GM12873 (cell line): ENCODE measurements at regions not wholly inside any gene's neighbourhood (a gene's known extent, or its start where the extent isn't known, plus 50 kb on each side); places are given as distances from the start of the nearest gene placed in this dataset.

Source experiments
- CTCF ChIP-seq: IDR thresholded peaks from 2 replicates; pipeline ENCODE4 v1.5.1; 2012; ENCODE audit warnings: low read depth, mild to moderate bottlenecking, moderate library complexity, low read length, control low read depth; ENCODE audit not compliant: insufficient read depth; ENCODE audit errors: missing control alignments

- TF ChIP-seq CTCF = no peak
Observed at GRCh38 chr4:82231806-82232205, 142.0 kb downstream of the HNRNPD start.

GRCh38 chr4:82230306-82230705 is 143.5 kb downstream of the HNRNPD start:
- TF ChIP-seq CTCF = no peak

DNA sequence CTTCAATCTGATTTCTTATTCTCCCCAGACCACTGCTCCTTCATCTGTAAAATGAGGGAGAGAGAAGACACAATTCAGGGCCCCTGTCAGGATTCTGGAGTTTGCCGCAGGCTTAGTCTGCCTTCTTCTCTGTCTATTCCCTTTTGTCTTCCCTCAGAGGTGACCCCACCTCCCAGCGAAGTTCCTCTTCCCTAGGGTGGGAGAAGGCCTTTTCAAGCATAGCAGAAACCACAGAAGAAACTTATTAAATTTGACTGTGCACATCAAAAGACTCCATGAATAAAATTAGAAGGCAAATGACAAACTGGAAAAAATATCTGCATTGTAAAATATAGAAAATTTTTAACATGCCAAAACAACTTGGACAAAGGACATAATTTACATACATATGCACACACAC is 148.8 kb downstream of the HNRNPD start:
- no peak for TF ChIP-seq CTCF

- TF ChIP-seq CTCF = no peak
Observed at GRCh38 chr4:82223715-82224114, 150.1 kb downstream of the HNRNPD start.

GRCh38 chr4:82219346-82219745 is 154.4 kb downstream of the HNRNPD start:
- no peak for TF ChIP-seq CTCF

DNA sequence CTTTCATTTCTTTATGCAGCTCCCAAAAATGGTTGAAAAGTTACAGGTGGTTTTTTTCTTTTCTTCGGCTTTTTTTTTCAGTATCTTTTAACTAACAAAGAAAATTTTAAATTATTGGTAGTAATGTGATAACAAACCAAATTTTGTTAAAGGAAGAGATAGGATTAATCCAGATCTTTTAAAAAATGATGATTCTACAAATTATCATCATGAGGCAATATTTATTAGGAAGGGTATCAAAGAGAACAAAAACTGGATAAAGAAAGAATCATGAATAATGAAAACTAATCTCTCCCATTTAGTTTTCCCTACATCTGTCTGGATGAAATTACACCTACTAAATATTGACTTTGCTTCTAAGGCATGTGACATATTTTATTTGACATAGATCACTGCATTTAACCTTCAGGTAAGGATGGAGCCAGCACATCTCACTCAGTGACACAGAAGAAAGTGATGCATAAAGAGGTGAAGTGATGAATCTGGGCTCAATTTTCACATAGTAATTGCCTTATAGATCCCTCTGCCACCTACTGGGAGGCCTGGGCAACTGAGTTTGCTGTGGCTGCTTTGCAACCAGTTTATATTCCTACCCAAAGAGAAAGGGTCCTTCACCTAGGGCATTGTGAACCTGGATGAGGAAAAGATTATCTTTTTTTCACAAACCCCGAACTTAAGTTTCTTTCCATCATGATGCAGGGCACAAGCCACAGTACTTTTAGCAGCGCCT is 155.6 kb downstream of the HNRNPD start:
- TF ChIP-seq CTCF = peak; percentile 26

DNA sequence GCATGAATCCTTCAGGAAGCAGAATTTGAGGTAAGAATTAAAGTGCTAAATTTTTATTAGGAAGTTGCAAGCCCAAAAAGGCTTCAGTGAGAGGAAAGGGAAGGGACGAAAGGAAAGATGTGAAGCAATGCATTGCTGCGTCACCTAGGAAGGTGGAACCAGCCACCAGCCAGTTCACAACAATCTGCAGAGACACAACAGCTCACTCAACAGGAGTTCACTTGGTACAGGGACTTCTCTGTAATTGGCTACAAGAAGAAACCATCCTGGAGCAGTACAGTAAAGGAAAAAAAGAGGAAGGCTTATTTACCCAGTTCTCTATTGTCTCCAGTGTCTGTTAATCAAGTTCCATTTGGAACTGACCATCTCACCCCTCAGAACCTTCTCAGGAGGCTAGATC is 157.6 kb downstream of the HNRNPD start:
- TF ChIP-seq CTCF = no peak

DNA sequence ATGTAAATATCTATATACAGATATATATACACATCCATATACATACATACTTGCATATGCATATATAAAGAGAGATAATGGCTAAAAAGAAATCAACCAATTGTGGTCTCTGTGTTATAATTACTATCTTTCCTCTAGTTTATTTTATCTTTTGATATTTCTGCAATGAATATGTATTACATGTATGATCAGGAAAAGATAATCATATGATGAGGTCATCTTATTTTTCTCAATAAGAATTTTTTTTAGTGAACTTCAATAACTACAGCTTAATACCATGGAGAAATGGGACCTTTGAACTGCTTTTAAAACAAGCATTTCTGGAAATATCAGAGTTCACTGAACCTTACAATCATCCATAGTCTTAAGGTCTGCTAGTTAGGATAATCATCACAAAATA is 158.0 kb downstream of the HNRNPD start:
- no peak for TF ChIP-seq CTCF
